Ishikawa (cell line): ENCODE measurements at regions not wholly inside any gene's neighbourhood (a gene's known extent, or its start where the extent isn't known, plus 50 kb on each side); places are given as distances from the start of the nearest gene placed in this dataset.

ENCODE experiments used
- CEBPB ChIP-seq: IDR thresholded peaks from 2 replicates; pipeline ENCODE4 v1.6.1; 2012
- CREB1 ChIP-seq: IDR thresholded peaks from 2 replicates; pipeline ENCODE4 v1.6.1; 2012; ENCODE audit warnings: low read depth
- EGR1 ChIP-seq: IDR thresholded peaks from 2 replicates; pipeline ENCODE4 v1.6.1; 2012
- EP300 ChIP-seq: IDR thresholded peaks from 2 replicates; pipeline ENCODE4 v1.6.1; 2012; ENCODE audit warnings: borderline replicate concordance
- FOXM1 ChIP-seq: IDR thresholded peaks from 2 replicates; pipeline ENCODE4 v1.6.1; 2012; ENCODE audit warnings: low read depth, borderline replicate concordance
- NFIC ChIP-seq: IDR thresholded peaks from 2 replicates; pipeline ENCODE4 v1.6.1; 2012
- RAD21 ChIP-seq: IDR thresholded peaks from 2 replicates; pipeline ENCODE4 v1.6.1; 2012; ENCODE audit warnings: low read depth
- TAF1 ChIP-seq: IDR thresholded peaks from 2 replicates; pipeline ENCODE4 v1.6.1; 2012; ENCODE audit warnings: low read depth, mild to moderate bottlenecking
- TCF12 ChIP-seq: IDR thresholded peaks from 2 replicates; pipeline ENCODE4 v1.6.1; 2012; ENCODE audit warnings: low read depth
- TEAD4 ChIP-seq: IDR thresholded peaks from 2 replicates; pipeline ENCODE4 v1.6.1; 2012
- YY1 ChIP-seq: IDR thresholded peaks from 2 replicates; pipeline ENCODE4 v1.6.1; 2012; ENCODE audit warnings: low read depth
- ZBTB7A ChIP-seq: IDR thresholded peaks from 2 replicates; pipeline ENCODE4 v1.6.1; 2012; ENCODE audit warnings: low read depth
- TF ChIP-seq, protein P1 (sequence below): IDR thresholded peaks from 2 replicates; pipeline ENCODE4 v1.6.1; 2012
- TF ChIP-seq, protein P2 (sequence below): IDR thresholded peaks from 2 replicates; pipeline ENCODE4 v1.6.1; 2012; ENCODE audit warnings: low read depth, mild to moderate bottlenecking
- TF ChIP-seq, protein P3 (sequence below): IDR thresholded peaks from 2 replicates; pipeline ENCODE4 v1.6.1; 2012

DNA sequence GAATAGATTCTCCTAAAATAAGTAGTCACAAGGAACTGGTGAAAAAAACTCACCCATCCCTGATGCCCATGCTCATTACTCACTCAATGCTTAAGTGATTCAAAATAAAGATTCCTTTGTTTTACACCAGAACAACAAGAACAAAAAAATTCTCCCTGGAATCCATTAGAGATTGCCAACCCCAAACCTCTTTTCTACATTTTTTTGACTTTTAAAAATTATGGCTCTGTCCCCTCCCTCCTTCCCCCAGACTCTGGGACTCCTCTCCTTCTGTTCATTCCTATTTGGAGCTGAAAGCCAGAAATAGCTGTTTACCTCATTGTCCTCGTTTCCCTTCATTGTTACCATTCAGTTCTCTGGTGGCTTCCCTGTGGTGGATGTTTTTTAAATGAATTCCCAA, 63.2 kb upstream of the FHIP2A start:
- peak; percentile 26; the same call in 1 of the 2 replicates for TF ChIP-seq EP300
- TF ChIP-seq, protein P1, sequence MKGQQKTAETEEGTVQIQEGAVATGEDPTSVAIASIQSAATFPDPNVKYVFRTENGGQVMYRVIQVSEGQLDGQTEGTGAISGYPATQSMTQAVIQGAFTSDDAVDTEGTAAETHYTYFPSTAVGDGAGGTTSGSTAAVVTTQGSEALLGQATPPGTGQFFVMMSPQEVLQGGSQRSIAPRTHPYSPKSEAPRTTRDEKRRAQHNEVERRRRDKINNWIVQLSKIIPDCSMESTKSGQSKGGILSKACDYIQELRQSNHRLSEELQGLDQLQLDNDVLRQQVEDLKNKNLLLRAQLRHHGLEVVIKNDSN: no peak

DNA sequence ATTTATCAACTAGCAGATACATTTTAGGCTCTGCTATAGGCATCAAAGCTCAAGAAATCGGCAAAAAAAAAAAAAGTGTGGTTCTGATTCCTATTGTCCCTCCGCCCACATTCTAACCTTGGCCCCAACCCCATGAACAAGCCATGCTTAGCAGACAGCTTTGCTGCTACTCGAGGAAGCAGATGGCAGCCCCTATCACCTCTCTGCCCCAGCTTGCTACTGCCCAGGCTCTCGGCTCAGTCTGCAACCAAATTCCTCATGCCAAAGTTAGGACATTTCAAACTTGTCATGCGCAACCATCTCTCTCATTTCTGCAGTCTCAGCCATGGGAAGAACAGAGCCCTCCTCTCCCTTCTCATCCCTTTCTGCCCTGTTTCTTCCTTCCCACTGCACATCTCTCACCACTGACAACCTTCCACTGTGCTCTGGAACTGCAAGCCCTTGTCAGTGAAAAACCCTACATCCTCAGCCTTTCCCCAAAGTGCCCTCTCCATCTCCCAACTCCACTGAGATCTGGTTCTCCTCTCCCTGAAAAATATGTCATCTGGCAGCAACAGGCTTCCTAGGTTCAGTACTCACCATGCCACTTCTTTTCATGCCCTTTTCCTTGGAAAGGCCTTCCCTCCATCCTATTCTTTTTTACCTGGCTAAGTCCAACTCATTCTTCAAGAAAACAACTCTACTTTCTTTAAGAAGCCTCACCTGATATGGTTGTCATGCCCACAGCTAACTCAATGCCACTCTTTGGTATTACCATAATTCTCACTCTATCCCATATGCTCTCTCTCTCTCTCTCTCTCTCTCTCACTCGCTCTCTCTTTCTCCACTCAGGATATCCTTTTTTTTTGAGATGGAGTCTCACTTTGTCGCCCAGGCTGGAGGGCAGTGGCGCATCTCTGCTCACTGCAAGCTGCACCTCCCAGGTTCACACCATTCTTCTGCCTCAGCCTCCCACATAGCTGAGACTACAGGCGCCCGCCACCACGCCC, 60.1 kb upstream of the FHIP2A start:
- TF ChIP-seq CEBPB (no peak), FOXM1 (no peak)

DNA sequence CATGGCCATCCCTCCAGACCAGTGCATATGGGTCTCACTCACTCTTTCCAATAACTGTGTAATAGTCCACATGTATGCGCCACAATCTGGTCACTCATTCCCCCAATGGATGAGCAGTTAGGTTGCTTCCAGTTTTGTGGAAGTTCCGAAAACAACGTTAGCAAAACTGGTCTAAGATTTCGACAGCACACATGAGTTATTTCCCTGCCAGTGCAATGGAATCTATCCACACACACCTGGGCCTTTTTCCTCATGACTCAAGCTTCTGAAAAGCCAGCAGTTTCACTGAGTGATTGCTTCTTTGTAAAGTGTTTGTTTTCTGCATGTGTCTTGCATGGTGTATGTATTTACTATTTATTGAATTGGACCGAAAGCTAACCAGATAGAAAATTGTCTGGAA, 58.8 kb upstream of the FHIP2A start:
- TF ChIP-seq EP300 (no peak), CREB1 (no peak), RAD21 (no peak), ZBTB7A (no peak), YY1 (no peak), CEBPB (no peak), TEAD4 (no peak), EGR1 (no peak), NFIC (no peak)

DNA sequence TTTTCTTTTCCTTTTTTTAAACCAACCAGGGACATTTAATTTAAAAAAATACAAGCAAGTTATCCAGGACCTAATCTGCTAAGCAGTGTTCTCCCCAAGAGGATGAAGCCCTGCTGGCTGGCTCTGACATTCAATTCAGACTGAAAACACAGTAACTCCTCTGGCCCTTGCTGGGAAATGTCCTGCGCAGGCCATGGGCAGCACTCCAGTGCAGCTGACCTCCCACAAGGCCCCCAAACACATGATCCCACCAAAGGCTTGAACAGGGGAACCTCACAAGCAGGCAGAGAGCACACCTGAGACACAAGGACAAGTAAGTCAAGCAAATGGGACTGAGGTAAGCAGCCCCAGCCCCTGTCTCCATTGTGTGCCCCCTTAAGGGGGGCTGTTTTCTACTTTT, 56.9 kb upstream of the FHIP2A start:
- TF ChIP-seq RAD21 (no peak), TCF12 (no peak), EGR1 (no peak), YY1 (no peak), TAF1 (no peak), EP300 (no peak), FOXM1 (no peak), CEBPB (no peak)
- TF ChIP-seq, protein P2, sequence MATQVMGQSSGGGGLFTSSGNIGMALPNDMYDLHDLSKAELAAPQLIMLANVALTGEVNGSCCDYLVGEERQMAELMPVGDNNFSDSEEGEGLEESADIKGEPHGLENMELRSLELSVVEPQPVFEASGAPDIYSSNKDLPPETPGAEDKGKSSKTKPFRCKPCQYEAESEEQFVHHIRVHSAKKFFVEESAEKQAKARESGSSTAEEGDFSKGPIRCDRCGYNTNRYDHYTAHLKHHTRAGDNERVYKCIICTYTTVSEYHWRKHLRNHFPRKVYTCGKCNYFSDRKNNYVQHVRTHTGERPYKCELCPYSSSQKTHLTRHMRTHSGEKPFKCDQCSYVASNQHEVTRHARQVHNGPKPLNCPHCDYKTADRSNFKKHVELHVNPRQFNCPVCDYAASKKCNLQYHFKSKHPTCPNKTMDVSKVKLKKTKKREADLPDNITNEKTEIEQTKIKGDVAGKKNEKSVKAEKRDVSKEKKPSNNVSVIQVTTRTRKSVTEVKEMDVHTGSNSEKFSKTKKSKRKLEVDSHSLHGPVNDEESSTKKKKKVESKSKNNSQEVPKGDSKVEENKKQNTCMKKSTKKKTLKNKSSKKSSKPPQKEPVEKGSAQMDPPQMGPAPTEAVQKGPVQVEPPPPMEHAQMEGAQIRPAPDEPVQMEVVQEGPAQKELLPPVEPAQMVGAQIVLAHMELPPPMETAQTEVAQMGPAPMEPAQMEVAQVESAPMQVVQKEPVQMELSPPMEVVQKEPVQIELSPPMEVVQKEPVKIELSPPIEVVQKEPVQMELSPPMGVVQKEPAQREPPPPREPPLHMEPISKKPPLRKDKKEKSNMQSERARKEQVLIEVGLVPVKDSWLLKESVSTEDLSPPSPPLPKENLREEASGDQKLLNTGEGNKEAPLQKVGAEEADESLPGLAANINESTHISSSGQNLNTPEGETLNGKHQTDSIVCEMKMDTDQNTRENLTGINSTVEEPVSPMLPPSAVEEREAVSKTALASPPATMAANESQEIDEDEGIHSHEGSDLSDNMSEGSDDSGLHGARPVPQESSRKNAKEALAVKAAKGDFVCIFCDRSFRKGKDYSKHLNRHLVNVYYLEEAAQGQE: no peak
- TF ChIP-seq, protein P1: no peak

DNA sequence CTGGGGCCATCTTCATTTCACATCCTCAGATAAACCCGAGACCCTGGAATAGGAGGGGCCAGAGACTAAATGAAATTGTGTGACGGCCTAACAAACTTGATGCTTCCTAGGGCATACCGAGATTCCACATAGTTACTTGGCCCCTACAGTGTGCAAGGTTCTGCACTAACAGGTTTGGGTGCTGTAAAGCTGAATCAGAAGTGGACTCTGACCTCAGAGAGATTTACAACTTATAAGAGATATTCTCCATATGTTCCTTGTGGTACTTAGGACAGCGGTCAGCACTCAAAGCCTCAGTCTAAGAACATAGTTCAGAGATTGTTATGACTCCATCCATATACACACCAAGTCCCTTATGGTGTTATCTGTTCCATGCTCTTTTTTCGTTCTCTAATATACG, 55.1 kb upstream of the FHIP2A start:
- TF ChIP-seq, protein P3, sequence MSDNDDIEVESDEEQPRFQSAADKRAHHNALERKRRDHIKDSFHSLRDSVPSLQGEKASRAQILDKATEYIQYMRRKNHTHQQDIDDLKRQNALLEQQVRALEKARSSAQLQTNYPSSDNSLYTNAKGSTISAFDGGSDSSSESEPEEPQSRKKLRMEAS: no peak
- TF ChIP-seq CEBPB: no peak
- no peak for TF ChIP-seq ZBTB7A
- no peak for TF ChIP-seq FOXM1
- TF ChIP-seq TCF12: no peak
- TF ChIP-seq, protein P2: peak; percentile 58; the same call in 1 of the 2 replicates

DNA sequence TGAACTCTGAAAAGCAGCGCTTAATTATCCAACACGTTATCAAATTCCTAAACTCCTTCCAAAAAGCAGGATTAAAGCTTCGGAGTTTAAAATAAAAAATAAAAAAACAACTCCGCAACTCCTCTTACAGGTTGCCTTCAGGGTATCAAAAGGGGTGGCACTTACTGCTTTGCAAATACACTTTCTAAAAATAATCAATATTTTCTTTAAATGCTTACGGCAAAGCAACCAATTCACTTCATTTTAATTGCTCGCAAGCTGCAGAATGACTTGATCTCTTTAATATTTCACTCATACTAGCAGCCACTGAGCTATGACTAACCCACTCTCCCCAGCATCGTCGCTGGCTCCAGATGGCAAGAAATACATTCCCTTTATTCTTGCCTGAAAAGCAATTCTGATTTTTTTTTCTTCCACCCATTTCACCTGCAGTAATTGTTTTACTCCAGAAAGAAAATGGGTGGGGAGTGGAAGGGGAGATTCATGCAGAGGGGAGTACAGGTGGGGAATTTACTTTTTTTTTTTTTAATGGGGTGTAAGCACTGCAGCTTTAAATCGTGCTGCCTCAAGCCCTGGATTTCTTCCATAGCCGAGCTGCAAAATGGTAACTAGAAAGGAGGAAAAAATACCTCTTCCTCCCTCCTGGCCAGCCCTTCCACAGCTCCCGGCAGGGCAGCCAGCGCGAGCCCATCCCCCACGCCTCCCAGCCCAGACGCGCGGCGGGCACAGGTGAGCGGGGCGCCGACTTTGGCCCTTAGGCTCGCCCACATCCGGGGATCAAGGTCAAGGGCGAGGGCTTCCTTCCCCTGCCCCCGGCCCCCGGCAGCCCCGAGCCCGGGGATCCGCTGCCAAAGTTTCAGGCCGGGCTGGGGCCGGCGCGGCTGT, 54.2 kb upstream of the FHIP2A start:
- TF ChIP-seq CEBPB (no peak), TEAD4 (no peak), EGR1 (peak; percentile 35; the same call in 1 of the 2 replicates), YY1 (0 out of 2 replicates have a peak, but pooled peaks have one; percentile 39), ZBTB7A (peak; percentile 59; the same call in 1 of the 2 replicates), TAF1 (peak; percentile 49; the same call in 1 of the 2 replicates), TCF12 (peak; percentile 61), FOXM1 (no peak), EP300 (no peak)
- TF ChIP-seq, protein P3: peak; percentile 33; the same call in 1 of the 2 replicates
- TF ChIP-seq, protein P2: no peak
